Activated effector memory CD4-positive, alpha-beta T cell treated with anti-CD3 and anti-CD28 coated beads, Interleukin-2, amount 50 U/mL, for 16 hours (primary cell): ENCODE measurements at regions not wholly inside any gene's neighbourhood (a gene's known extent, or its start where the extent isn't known, plus 50 kb on each side); places are given as distances from the start of the nearest gene placed in this dataset.
"Not testable (repeated sequence)": the region's sequence is repeated elsewhere in the genome, so short reads cannot be mapped to it uniquely, and the experiment has no call there.

ENCODE experiments used
- DNase-seq: peaks from one replicate; pipeline ENCODE4 v3.0.0-alpha.2; 2020

DNA sequence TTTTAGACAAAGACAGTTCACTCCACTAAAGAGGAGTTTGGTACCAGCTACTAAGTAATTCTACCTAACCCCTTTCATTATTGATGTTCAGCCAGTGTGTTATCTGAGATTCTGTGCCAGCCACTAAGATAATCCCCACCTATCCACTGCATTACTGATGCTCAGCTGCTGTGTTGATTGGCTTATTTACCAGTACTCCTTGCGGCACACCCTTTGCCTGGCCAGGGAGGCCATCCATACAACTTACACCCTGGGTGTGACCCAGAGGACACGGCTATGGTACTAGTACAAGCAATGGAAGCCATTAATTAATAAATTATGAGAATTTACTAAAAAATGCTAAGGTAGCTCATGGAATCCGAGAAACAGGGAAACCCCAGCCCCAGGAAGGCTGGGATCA, 290.7 kb upstream of the CTNNB1 start:
- DNase-seq: no peak

DNA sequence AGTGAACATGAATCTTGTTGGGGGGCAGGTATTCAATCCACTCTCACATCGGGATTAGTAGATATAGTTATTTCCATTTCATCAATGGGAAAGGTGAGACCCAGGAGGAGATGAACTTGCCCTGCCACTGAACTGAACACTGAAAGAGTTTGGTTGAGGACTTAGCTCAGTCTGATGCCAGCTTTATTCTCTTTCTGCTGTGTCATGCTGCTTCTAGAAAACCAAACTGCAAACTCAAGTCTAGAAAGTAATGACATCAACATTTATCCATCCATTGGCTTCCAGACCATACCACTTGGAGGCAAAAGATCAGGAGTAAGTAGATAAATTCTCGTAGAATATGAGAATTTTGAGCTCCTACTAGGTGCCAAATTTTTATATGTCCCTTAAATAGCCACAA, 288.0 kb upstream of the CTNNB1 start:
- DNase-seq: no peak

DNA sequence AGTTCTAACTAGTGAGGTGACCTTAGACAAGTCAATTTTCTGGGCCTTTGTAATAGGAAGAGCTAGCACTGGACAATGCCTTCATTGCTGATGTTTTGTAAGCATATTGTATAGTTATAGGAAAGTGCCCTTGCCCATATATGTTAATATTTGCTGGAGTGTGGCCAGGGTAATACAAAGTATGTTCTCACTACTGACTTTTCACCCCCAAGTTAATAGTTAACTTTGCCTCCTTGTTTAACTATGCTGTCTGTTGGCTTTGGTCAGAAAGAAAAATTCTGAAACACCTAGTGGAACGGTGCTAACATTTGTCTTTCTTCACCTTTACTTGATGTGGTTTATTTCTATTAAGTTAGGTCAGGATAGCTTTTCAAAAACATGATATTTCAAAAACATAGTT, 287.4 kb upstream of the CTNNB1 start:
- no peak for DNase-seq

DNA sequence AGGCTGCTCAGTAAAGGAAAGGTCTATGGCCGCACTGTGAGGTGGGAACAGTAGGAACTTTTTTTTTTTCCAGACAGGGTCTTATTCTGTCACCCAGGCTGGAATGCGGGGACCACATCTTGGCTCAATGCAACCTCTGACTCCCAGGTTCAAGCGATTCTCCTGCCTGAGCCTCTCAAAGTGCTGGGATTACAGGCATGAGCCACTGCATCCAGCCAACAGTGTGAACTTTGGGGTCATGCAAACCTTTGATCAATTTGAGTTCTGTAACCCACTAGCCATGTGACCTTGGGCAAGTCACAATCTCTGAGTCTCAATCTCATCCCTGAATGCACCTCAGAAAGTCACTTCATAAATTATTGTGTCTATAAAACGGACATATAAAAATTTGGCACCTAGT, 286.8 kb upstream of the CTNNB1 start:
- DNase-seq: no peak

DNA sequence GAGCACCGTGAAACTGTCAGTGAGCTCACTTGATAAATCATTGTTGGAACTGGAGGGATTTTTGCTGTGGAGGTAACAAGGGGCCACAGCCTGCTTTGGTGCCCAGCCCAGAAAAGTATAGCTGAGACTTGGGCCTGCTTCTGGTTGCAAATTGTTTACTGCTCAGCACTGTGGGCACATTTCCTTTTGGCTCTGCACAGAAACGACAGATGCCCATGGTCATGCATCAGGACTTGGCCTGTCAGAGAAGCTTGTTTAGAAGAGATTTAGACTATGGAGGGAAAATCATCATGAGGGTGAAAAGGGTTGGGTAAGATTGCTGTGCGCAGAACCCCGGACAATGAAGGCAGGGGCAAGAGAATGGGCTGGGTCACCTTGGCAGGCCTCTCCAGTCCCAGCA, 286.1 kb upstream of the CTNNB1 start:
- DNase-seq: no peak

DNA sequence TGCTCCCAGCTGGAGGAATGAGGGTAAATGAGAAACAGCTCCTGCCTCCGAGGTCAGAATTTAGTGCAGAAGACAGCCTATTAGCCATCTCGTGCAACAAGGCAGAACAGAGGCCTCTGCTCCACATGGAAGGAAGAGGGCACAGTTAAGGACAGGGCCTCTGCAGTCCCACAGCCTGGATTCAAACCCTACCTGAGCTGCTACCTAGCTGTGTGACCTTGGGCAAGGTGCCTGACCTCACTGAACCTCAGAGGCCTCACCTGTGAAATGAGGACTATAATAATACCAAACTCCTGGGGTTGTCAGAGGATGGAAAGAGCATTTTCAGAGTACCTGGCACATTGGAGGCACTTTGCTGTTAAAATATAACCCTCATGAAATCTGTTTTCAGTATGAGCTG, 285.7 kb upstream of the CTNNB1 start:
- DNase-seq: no peak

DNA sequence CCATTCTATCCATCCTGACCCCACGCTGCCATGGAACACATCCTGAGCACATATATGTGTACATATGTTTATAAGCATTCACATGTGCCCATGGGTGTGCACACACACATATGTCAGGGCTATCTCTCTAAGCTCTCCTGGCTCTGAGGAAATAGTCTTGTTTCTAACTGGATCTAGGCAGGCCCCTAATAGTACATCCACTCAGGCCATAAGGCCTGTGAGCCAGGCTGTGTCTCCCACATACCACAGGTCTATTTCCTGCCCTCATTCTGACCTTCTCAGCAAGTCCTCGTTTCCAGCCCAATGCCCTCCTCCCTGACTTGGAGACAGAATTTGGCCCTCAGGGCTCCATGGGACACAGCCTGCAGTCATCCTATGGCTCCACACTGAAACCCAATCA, 284.8 kb upstream of the CTNNB1 start:
- no peak for DNase-seq

DNA sequence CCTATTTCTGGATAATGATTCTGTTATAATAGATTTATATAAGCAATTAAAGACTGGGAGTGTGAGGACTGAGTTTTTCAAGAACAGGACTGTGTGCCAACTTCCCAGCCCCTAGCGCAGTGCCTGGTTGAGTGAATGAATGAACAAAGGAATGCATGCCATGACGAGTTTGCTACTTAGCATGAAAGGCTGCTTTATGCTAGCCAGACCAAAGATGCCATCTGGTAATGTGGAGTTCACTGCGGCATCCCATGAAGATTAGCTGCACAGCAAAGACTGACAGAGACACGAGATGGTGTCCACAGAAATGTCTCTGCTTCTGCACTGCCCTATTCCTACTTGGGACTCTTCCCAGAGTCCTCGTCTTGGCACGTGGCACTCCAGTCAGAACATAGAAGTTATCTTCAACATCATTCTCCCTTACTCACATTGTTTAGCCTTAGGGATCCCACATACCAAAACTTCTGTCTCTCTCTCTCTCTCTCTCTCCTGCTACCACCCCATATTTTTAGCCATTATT, 283.9 kb upstream of the CTNNB1 start:
- no peak for DNase-seq

DNA sequence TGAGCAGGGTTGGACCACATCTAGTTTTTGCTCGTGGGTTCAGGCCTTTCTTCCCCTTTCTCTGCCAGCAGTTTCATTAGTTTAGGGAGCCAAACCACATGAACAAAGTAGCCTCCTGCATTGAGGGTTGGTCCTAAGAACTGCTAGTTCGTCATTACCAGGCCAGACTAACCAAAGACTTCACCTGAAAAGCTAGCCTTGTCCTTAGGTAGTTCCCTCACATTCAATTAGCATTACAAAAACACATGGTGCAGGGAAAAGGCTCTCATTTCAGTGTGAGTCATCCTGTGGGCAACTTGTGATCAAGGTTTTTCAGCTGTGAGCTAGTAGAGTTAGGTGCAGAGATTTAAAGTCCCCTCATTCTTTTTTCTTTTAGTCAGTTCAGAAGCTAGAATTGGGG, 279.3 kb upstream of the CTNNB1 start:
- DNase-seq: no peak

DNA sequence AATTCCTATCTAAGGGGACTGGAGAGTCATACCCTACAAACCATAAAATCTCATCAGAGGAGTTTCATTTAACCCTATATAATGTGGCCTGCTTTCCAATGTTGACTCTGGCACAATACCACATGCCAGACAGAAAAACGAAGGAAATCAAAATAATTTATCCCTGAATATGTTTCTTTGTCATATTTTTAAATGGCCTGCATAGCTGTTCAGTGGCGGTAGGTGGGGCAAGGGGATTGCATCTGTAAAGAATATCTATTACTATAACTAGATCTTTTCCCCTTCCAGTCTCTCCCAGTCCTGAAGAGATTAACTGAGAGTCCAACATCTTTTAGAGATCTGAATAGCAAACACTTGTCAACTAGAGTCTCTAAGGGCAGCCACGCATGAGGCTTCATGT, 278.1 kb upstream of the CTNNB1 start:
- DNase-seq: no peak

DNA sequence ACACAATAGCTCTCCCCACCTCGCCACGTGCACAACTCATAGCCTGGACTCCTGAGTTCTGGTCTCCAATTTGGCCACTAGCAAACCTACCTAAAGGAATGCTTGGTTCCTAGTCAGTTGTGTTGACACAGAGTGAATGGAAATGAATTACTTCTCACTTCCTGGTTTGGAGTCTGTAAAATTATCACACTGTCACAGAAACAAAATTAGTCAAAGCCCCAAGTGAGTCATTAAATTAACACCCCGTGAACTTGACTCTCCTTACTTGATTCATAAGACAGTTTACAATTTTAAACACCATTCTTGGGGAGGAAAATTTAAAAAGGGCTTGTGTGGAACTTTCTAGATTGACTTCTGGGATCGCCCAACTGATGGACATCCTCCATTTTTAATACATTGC, 276.2 kb upstream of the CTNNB1 start:
- no peak for DNase-seq

DNA sequence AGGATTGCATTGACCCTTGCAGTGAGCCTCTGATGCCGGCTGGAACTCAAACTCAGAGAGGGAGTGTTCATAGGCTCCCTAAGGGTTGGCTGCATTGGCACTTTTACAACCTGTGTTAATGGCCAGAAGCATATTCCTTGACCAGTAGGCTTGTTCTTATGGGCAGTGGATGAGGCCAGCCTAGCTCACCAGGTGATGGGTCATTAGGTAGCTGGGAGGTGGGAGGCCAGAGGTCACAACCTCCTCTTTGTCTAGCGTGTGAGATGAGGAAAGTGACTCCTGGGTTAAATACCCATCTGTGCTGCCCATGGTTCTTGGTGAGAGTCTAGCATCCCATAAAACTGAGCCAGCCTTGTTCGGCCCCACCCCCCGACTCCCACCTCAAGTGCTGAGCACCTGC, 275.7 kb upstream of the CTNNB1 start:
- no peak for DNase-seq

DNA sequence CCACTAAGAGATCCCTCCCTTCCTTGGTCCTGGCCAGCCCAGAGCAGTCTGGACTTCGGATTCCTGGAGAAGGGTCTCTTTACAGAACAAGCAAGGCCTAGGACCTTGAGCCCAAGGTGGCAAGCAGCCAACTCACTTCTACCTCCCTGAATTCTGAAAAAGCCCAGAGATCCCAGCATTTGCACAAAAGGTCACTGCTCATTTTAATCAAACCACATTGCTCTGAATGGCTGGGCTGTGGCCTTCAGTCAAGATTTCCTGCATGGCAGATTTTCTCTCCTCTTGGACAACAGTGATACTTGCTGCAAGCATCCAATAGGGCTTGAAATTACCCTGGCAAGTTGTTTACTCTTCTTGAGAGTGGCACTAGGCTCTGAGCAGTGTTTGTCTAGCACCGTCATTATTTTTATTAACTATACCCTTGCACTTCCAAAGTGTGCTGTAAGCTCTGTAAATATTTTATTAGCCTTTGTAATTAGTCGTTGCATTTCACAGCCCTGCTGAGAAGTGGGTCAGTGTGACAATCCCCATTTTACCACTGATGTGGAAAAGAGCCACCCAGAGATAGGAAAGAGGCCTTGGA, 274.7 kb upstream of the CTNNB1 start:
- DNase-seq: no peak

DNA sequence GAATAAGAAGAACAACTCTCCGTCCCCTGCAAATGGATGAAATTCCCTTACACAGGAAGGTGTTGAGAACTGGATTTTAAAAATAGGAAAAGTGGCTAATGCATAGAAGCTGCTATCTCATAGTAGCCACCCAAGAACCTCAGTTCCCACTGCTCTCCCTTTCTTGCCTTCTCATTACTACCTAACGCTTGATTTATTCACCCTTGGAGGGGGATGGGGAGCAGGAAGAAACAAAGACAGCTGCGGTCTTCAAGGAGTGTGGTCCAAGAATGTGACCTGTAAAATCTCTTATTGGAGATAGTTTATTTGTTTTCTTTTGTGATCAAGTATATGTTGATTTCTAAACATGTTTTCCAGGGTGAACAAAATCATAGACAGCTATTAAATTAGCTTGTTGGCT, 274.1 kb upstream of the CTNNB1 start:
- DNase-seq: no peak

DNA sequence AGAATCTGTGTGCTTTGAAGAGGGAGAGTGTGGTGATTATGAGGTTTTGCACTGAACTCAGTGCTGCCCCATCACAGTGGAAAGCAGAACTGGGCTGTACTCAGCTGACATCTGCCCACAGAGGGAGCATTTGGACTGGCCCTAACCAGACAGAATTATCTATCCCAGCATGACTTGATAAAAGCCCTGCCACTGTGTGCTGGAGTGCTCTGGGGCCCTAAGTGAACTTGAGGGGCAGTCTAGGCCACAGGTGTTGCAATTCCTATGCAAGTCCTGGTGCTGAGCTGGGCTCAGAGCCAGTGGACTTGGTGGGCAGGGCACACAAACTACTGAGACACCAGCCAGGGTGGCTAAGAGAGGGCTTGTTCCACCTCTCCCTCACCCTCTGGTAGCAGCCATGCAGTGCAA, 269.2 kb upstream of the CTNNB1 start:
- DNase-seq: no peak

DNA sequence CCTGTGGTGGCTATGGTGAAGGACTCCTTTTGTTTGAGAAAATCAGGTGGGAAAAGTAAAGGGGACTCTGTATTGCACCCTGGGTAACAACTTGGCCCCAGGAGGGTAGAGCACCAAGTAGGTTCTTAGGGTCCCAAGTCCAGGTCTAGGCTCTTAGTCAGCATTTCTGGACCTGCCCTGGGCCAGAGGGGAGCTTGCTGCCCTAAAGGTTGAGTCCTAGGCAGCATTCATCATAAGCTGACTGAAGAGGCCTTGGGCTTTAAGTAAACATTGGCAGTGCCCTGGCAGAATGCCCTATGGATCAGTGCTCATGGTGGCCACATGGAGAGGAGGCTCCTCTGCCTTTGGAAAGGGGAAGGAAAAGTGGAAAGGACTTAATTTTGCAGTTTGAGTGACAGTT, 268.5 kb upstream of the CTNNB1 start:
- no peak for DNase-seq

DNA sequence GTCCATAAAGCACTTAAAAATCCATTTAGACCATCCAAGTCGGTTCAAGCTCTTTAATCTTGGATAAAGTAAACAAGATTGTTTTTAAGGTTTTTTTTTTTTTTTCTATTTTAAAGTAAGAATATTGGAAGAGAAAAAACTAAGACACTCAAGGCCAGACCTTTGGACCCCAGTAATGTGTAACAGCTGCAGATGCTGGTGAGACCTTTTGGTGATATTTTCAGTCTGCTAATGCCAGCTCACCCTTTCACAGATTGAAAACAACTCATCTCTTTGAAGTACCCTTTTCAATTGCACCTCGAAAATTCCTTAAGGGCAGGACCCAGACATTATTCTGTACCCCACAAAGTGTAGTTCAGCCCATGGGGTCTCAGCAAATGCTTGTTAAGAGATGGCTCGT, 260.7 kb upstream of the CTNNB1 start:
- DNase-seq: no peak

DNA sequence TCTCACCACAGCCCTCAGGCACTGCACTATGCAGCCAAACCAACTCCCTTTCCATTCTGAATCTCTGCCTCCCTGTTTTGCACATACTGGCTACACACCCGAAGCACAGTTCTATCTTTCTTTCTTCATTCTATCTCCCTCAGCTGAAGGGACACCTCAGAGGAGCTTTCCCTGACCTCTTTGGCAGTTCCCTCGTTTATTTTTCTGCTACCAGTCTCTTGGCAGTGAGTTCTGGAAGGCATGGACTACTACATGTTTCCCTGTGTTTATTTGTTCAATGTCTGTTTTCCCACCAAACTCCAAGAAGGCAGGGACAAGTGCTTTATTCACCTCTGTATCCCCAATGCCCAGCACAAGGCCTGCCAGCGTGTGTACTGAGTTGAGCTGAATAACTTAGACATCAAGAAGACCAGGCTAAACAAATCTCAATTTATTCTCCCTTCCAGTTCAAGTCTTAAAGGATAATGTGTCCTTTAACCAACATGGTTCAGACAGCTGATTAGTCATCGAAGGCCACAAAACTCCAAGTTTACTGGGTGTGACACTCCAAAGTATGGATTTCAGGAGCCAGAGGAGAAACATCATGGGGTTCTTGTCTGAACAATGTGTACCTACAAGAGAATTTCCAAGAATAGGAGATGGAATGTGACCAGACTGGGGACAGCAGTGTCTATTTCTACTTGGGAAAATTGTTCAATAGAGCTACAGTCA, 260.1 kb upstream of the CTNNB1 start:
- no peak for DNase-seq

DNA sequence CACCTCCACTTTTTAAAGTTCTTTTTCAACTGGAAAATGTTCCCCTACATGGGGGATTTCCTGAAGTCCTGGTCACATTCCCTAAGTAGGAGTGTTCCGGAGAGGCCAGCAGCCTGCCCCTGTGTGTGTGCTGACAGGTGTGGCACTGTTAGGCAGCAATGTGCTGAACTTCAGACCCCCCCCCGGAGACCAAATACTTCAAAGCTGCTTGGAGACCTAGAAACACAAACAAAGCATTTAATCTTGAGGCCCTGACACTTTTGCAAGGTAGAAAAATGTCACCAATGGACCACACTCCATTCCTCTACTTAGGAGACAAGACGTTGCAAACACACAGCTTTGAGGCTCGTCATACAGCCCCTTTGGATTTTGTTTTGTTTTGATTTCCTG, 259.6 kb upstream of the CTNNB1 start:
- DNase-seq: no peak

DNA sequence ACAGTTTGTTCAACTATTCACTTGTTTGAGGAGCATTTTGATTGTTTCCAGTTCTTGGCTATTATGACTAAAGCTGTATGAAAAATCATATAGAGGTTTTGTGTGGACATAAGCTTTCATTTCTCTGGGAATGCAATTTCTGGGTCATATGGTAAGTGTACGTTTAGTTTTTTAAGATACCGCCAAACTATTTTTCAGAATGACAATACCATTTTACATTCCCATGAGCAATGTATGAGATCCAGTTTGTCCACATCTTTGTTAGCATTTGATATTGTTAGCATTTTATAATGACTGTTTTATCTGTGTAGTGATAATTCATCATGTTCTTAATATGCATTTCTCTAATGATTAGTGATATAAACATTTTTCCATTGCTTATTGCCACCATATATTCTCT, 258.7 kb upstream of the CTNNB1 start:
- no peak for DNase-seq

DNA sequence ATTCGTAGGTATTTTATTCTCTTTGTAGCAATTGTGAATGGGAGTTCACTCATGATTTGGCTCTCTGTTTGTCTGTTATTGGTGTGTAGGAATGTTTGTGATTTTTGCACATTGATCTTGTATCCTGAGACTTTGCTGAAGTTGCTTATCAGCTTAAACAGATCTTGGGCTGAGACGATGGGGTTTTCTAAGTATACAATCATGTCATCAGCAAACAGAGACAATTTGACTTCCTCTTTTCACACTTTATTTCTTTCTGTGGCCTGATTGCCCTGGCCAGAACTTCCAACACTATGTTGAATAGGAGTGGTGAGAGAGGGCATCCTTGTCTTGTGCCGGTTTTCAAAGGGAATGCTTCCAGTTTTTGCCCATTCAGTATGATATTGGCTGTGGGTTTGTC, 252.3 kb upstream of the CTNNB1 start:
- DNase-seq: not testable (repeated sequence)

DNA sequence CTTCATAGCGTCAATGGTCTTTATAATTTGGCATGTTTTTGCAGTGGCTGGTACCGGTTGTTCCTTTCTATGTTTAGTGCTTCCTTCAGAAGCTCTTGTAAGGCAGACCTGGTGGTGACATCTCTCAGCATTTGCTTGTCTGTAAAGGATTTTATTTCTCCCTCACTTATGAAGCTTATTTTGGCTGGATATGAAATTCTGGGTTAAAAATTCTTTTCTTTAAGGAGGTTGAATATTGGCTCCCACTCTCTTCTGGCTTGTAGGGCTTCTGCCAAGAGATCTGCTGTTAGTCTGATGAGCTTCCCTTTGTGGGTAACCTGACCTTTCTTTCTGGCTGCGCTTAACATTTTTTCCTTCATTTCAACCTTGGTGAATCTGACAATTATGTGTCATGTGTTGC, 250.0 kb upstream of the CTNNB1 start:
- DNase-seq: not testable (repeated sequence)

DNA sequence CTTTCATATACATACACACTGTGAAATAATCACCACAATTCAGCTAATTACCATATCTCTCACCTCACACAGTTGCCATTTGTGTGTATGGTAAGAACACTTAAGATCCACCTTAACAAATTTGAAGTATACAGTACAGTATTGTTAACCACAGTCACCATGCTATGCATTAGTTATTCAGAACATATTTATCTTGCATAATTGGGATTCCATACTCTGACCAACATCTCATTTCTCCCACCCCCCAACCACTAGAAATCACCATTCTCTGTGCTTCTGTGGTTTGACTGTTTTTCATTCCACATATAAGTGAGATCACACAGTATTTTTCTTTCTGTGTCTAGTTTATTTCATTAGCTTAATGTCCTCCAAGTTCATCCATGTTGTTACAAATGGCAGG, 247.7 kb upstream of the CTNNB1 start:
- no peak for DNase-seq

DNA sequence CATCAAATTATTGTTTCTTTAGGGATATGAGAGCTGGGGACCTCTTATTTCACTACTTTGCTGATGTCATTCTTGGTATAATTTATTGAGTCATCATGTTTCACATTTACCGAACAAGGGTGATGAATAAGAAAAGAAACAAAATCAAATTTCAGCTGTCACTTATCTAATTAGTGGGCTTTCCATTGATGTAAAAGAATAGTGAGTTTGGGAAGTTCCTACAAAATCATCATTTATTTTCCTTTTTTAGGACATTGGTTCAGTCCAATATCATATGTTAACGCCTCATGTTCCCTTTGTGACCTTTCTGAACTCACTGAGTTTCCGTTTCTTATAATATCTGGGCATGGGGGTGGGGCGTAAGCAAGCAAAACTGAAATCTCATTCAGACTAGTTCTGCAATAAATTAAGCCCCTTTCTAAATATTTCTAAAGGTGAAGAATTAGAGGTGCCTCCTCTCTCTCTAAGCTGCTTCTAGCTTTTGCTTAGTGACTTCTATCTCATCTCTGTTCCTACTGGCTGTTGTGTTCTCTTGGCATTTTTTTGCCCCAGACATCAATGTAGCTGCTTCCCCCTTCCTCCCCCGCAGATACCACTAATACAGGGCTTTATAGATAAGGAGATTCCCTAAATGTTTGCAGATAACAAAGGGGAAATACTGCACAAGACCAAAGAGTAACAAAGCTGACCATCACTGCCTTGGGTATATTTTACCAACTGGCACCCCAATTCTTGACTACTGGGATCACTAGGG, 238.0 kb upstream of the CTNNB1 start:
- no peak for DNase-seq
